Activated CD4-positive, alpha-beta T cell treated with anti-CD3 and anti-CD28 coated beads for 36 hours (primary cell): ENCODE measurements at regions not wholly inside any gene's neighbourhood (a gene's known extent, or its start where the extent isn't known, plus 50 kb on each side); places are given as distances from the start of the nearest gene placed in this dataset.

Experiments used
- ATAC-seq: fragments of 200-7000 bp; cut with Tn5 transposase; one replicate; pipeline ENCODE4 v1.10.0; 2021; ENCODE audit warnings: mild to moderate bottlenecking, moderate library complexity
- CTCF ChIA-PET: fragments of 350-600 bp; sonication (Branson Sonifier 250); formaldehyde crosslinking; loops from one replicate; lab custom pipeline; 2021; ENCODE audit warnings: antibody characterized with exemption; lab: Charles Lee
- POLR2A ChIA-PET: fragments of 350-600 bp; sonication (Branson Sonifier 250); formaldehyde crosslinking; loops from one replicate; lab custom pipeline; 2021; ENCODE audit warnings: antibody characterized with exemption, inconsistent platforms; lab: Charles Lee
- DNase-seq: peaks from one replicate; pipeline ENCODE4 v3.0.0-alpha.2; 2020
- H3K27ac Mint-ChIP-seq: one replicate; pipeline ENCODE4 v1.8.0; 2021; ENCODE audit warnings: mixed read lengths
- H3K27me3 Mint-ChIP-seq: one replicate; pipeline ENCODE4 v1.8.0; 2021; ENCODE audit warnings: mixed read lengths
- H3K36me3 Mint-ChIP-seq: one replicate; pipeline ENCODE4 v1.8.0; 2021; ENCODE audit warnings: low read depth, mixed read lengths
- H3K4me1 Mint-ChIP-seq: one replicate; pipeline ENCODE4 v1.8.0; 2021; ENCODE audit warnings: mixed read lengths
- H3K4me3 Mint-ChIP-seq: one replicate; pipeline ENCODE4 v1.8.0; 2021; ENCODE audit warnings: mild to moderate bottlenecking, moderate library complexity, mixed read lengths
- H3K9me3 Mint-ChIP-seq: one replicate; pipeline ENCODE4 v1.8.0; 2021; ENCODE audit warnings: low read depth, mixed read lengths
- intact Hi-C, 2 experiments: fragments of 100-400 bp; cut with DNase I in 1 of 2; cut with micrococcal nuclease in 1 of 2; formaldehyde crosslinking; loops; one replicate each; pipeline versions ENCODE4 v1.14.2 to v1.15.1; 2022 to 2024; cut with DNase I, micrococcal nuclease

DNA sequence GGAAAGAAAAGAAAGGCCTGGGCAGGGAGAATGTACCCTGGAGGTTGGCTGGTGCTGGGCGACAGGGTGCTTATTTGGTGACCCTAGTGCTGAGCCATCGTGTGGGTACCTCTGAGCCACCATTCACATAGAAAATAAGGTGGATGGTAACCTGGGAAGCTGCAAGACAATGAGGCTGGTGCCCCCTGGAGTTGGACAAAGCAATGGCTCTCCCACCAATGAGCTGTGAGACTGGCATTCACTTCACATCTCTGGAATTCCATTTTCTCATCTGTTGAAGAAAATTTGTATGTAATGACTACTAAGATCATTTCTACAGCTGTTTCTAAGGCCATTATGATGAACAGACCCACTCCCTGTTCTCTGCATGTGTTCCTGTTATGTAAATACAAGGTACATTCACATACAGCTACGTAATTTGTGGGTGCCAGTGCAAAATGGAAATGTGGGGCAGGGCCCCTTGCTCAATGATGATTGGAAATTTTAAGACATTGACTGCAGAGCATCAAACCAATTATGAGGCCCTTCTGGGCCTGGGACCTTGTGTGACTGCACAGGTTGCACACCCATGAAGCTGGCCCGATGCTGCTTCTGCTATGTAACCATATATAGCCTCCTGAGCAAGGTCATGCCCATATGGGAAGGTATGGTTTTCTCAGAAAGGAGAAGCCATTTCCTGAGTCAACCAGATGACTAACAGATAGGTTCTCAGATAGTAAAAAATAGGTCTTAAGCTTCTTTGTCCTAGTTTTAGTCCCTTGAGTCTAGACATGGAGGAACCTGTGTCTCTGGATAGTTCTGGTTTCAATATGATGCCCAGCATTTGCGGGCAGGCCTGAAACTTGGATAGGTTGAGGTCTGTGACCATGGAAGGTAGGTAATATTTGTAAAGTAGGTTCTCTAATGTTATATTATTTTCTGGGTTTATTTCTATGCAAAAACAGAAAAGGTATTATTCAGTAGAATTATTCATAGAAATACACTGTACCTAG, 63.4 kb upstream of the IGF1 start:
- Mint-ChIP-seq H3K4me3 (no peak overlapping the region), H3K4me1 (no peaks in the 10 kb centered on the region), H3K9me3 (no peaks in the 10 kb centered on the region), H3K27me3 (peaks cover 12% of the 10 kb centered on the region), H3K36me3 (no peaks in the 10 kb centered on the region), H3K27ac (no peak overlapping the region)
- POLR2A ChIA-PET = no interaction called here
- intact Hi-C loops = no loop called here
- ATAC-seq (no peak), DNase-seq (peak; percentile 16)
- CTCF ChIA-PET = interaction anchor here (0.9 kb wide), 1 partner anchor 372 kb away, joined by 4 read pairs; no protein-coding TSS in a partner anchor

DNA sequence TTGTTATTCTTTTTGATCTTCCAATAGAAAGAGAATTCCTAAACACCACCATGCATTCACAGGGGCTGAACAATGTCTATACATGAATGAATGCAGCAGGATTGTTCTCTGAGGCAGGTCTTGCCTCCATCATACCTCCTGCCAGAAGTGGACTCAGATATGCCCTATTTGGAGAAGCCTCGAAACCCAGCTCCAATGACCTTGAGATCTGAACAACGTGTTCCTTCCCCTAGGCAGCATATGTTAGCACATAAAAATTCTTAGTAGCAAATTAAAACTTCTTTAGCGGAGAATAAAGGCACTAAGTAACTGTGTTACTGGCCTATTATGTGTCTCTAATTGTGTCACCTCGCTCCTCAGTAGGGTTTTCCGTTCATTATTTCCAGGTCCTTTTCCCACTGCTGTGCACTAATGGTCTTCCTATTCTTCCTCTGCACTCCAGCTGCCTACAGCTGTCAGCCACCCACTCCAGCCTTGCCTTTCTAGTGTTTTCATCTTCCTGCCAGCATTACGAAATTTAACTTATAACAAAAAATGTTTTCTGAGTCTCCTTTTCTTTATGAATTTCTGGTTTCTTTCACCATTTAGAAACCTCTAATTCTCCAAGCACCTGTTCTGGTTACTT, 62.6 kb upstream of the IGF1 start:
- intact Hi-C loops = no loop called here
- DNase-seq = no peak
- H3K27me3 Mint-ChIP-seq = peaks cover 17% of the 10 kb centered on the region
- ATAC-seq = no peak
- ChIA-PET CTCF (interaction anchor here (0.9 kb wide), 1 partner anchor 371 kb away, joined by 4 read pairs; no protein-coding TSS in a partner anchor), POLR2A (no interaction called here)
- no peak overlapping the region for H3K27ac Mint-ChIP-seq
- H3K4me3 Mint-ChIP-seq = no peak overlapping the region
- no peaks in the 10 kb centered on the region for H3K9me3 Mint-ChIP-seq
- H3K4me1 Mint-ChIP-seq = no peaks in the 10 kb centered on the region
- no peaks in the 10 kb centered on the region for H3K36me3 Mint-ChIP-seq

DNA sequence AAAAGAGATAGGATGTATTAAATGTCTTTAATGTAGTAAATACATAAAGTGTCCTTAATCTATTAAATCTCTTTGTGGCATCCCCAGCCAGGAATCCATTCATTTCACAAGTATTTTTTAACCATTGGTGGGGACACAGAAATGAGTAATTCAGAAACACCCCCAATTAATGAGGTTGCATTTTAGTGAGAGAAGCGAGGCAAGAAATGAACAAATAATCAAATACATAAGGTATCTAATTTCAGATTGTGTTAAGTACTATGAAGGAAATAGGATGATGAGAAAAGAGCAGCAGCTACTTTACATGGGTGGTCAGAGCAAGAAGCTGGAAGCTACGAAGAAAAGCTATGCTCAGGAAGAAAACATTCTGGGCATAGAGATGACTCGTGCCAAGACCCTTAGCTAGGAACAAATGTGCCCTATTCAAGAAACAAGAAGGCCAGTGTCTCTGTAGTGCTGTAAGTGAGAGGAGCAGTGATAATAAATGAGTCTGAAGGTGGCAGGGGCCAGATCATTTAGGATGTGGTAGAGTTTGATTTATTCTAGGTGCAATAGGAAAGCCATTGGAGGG, 60.5 kb upstream of the IGF1 start:
- DNase-seq (no peak), ATAC-seq (no peak)
- Mint-ChIP-seq H3K4me3 (no peak overlapping the region), H3K9me3 (no peaks in the 10 kb centered on the region), H3K36me3 (no peaks in the 10 kb centered on the region), H3K4me1 (no peaks in the 10 kb centered on the region), H3K27ac (no peak overlapping the region), H3K27me3 (peaks cover 15% of the 10 kb centered on the region)
- ChIA-PET POLR2A (no interaction called here), CTCF (interaction anchor here (1.0 kb wide), 1 partner anchor 14 kb away, joined by 3 read pairs; no protein-coding TSS in a partner anchor)
- intact Hi-C loops = no loop called here

DNA sequence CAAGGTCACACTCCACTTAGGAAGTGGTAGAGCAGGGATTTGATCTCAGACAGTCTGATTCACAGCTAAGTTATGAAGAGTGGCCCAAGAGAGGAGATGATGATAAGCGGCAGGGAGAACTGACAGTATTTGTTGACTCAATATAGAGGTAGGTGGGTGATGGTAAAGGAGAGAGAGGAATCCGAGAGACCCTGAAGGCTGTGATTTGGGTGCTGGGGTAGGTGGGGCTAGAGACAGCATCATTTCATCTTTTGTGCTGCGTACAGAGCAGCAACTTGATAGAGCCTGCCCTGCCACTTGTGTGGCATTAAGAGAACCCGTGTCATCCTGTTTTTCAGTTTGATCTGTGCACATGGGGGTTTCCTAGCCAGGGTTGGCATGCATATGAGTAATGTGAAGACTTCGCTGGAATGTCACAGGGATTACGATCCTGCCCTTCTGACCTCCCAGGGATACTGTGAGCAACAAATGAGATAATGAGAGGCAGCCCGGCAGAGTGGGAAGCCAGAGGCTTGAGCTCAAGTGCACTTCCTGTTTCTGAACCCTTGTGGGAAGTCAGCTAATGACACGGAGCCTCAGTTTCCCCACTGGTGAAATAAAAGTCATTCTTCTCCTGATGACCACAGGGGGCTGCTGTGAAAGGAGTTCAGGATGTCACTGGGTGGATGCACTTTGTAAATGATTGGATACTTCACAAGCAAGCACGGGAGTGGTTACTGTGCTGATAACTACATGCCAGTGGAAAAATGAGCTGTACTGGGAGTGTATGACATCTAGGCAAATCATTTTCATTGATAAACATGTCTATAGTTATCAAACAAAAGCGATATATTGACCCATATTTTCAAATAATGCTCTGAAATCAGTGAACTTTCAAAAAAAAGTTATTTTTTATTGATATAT, 59.5 kb upstream of the IGF1 start:
- intact Hi-C loops = no loop called here
- ChIA-PET CTCF (interaction anchor here (1.0 kb wide), 1 partner anchor 13 kb away, joined by 3 read pairs; no protein-coding TSS in a partner anchor), POLR2A (no interaction called here)
- H3K9me3 Mint-ChIP-seq = no peaks in the 10 kb centered on the region
- no peak overlapping the region for H3K4me3 Mint-ChIP-seq
- no peak overlapping the region for H3K27ac Mint-ChIP-seq
- no peaks in the 10 kb centered on the region for H3K4me1 Mint-ChIP-seq
- H3K27me3 Mint-ChIP-seq = peaks cover 15% of the 10 kb centered on the region
- H3K36me3 Mint-ChIP-seq = no peaks in the 10 kb centered on the region
- DNase-seq (no peak), ATAC-seq (no peak)

DNA sequence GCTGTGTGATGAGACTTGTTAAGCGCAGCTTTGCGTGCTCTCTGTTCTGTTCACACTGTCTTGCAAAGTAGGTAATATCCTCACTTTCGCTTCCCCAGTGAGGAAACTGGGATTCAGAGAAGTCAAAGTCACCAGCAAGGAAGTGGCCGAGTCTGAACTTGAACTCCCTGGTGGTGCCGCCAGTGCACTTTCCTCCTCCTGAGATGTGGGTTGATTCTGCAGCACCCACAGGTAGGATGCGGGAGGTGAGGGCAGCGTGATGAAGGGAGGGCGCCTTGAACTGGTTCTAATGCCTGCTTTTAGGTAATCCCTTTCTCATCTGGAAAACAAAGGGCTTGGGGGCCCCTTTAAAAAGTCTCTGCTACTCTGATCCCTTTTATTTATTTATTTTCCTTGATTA, 54.9 kb upstream of the IGF1 start:
- H3K27ac Mint-ChIP-seq = no peak overlapping the region
- CTCF ChIA-PET = no interaction called here
- DNase-seq = no peak
- intact Hi-C loops = no loop called here
- no peak for ATAC-seq
- peaks cover 17% of the 10 kb centered on the region for H3K27me3 Mint-ChIP-seq
- no peaks in the 10 kb centered on the region for H3K4me1 Mint-ChIP-seq
- POLR2A ChIA-PET = no interaction called here
- no peak overlapping the region for H3K4me3 Mint-ChIP-seq
- H3K36me3 Mint-ChIP-seq = no peaks in the 10 kb centered on the region
- no peaks in the 10 kb centered on the region for H3K9me3 Mint-ChIP-seq

DNA sequence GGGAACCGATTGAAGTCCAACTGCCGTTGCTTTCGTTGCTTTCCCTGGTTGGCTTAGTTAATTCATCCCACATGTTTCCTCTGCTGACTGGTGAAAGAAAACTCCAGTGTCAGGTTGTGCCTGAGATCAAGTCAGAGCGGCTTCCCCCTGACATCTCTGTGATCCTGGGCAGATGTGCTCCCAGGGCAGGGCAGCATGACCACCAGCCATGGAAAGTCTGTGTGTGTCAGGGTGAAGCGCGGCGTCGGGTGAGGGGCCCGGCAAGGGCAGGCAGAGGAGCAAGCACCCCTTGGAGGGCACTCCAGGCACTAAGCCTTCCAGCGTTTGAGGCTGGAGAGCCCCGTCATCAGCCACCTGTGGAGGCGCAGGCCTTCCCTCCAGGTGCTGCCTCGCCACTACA, 54.5 kb upstream of the IGF1 start:
- Mint-ChIP-seq H3K4me1 (no peaks in the 10 kb centered on the region), H3K9me3 (no peaks in the 10 kb centered on the region), H3K27me3 (peaks cover 14% of the 10 kb centered on the region), H3K36me3 (no peaks in the 10 kb centered on the region), H3K27ac (no peak overlapping the region), H3K4me3 (no peak overlapping the region)
- ChIA-PET CTCF (no interaction called here), POLR2A (no interaction called here)
- ATAC-seq = no peak
- DNase-seq = no peak
- intact Hi-C loops = no loop called here

DNA sequence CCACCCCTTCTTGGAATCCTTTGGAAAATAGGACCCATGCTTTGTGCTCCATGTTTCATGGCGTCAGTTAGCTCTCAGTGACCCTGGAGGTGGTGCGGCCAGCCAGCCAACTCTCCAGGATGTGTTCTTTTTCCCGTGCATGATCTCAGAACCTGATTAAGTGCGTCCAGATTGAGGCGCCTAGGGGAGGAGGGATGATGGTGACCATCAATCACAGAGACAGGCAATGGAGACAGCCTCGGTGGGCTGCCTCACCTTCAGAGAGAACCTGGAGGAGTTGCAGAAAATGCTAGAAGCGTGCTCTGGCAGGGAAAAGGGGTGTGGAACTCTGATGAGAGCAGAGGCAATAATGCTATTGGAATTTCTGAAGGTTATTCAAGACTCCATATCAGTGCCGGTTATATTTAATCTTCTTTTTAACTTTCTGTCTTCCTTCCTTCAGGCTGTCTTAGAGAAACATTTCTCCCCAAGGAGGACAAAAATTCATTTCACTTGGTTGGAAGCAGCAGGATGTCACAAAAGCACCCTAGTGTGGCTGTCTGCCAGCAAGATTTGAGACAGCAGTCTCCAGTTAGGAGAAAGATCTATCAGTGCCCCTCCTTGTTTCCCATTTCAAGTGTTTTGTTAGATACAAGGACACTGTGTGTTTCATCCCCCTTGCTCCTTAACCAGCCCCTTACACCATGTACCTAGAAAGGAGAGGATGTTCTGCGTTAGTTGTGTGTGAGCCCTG, 53.3 kb upstream of the IGF1 start:
- ChIA-PET POLR2A (no interaction called here), CTCF (interaction anchor here (0.6 kb wide), 1 partner anchor 304 kb away, joined by 3 read pairs; no protein-coding TSS in a partner anchor)
- DNase-seq (no peak), ATAC-seq (no peak)
- Mint-ChIP-seq H3K4me1 (no peaks in the 10 kb centered on the region), H3K9me3 (no peaks in the 10 kb centered on the region), H3K4me3 (no peak overlapping the region), H3K27ac (no peak overlapping the region), H3K36me3 (no peaks in the 10 kb centered on the region), H3K27me3 (peaks cover 5% of the 10 kb centered on the region)
- intact Hi-C loops = no loop called here
